Tongue (tissue), 1 donor: ENCODE measurements at regions not wholly inside any gene's neighbourhood (a gene's known extent, or its start where the extent isn't known, plus 50 kb on each side); places are given as distances from the start of the nearest gene placed in this dataset.
"Not testable (repeated sequence)": the region's sequence is repeated elsewhere in the genome, so short reads cannot be mapped to it uniquely, and the experiment has no call there.

Experiments
- DNase-seq: peaks from one replicate; pipeline ENCODE4 v3.0.0-alpha.2; 2015

- DNase-seq, result not testable (repeated sequence)
These were observed 203.8 kb upstream of the ZNF519 start for GRCh38 chr18:14336017-14336416.

GRCh38 chr18:14321217-14321616 is 189.0 kb upstream of the ZNF519 start:
- DNase-seq, result not testable (repeated sequence)

GRCh38 chr18:14301255-14301654 is 169.0 kb upstream of the ZNF519 start:
- DNase-seq, result not testable (repeated sequence)

GRCh38 chr18:14295081-14295480 is 162.8 kb upstream of the ZNF519 start:
- DNase-seq, result not testable (repeated sequence)

- DNase-seq, result no peak
These were observed 152.8 kb upstream of the ZNF519 start for GRCh38 chr18:14285053-14285452.

GRCh38 chr18:14275391-14275790 is 143.2 kb upstream of the ZNF519 start:
- DNase-seq, result not testable (repeated sequence)

GRCh38 chr18:14265637-14266410 is 133.6 kb upstream of the ZNF519 start:
- DNase-seq, result not testable (repeated sequence)

- DNase-seq, result not testable (repeated sequence)
These were observed 130.6 kb upstream of the ZNF519 start for GRCh38 chr18:14262786-14263185.

- not testable (repeated sequence) for DNase-seq
These were observed 117.9 kb upstream of the ZNF519 start for GRCh38 chr18:14250084-14250677.

GRCh38 chr18:14239224-14239623 is 107.0 kb upstream of the ZNF519 start:
- not testable (repeated sequence) for DNase-seq

- DNase-seq, result not testable (repeated sequence)
These were observed 104.3 kb upstream of the ZNF519 start for GRCh38 chr18:14236356-14237048.

GRCh38 chr18:14225286-14225679 is 93.0 kb upstream of the ZNF519 start:
- not testable (repeated sequence) for DNase-seq

GRCh38 chr18:14224551-14225285 is 92.5 kb upstream of the ZNF519 start:
- not testable (repeated sequence) for DNase-seq

- DNase-seq, result not testable (repeated sequence)
These were observed 91.7 kb upstream of the ZNF519 start for GRCh38 chr18:14223919-14224318.

- DNase-seq, result not testable (repeated sequence)
These were observed 91.1 kb upstream of the ZNF519 start for GRCh38 chr18:14223231-14223822.

GRCh38 chr18:14222354-14223221 is 90.4 kb upstream of the ZNF519 start:
- DNase-seq, result not testable (repeated sequence)

GRCh38 chr18:14221689-14222088 is 89.5 kb upstream of the ZNF519 start:
- no peak for DNase-seq

- not testable (repeated sequence) for DNase-seq
These were observed 83.7 kb upstream of the ZNF519 start for GRCh38 chr18:14215952-14216351.

- not testable (repeated sequence) for DNase-seq
These were observed 71.2 kb upstream of the ZNF519 start for GRCh38 chr18:14203424-14203823.

GRCh38 chr18:14190776-14191442 is 58.7 kb upstream of the ZNF519 start:
- not testable (repeated sequence) for DNase-seq
